HepG2 (cell line): ENCODE measurements at regions not wholly inside any gene's neighbourhood (a gene's known extent, or its start where the extent isn't known, plus 50 kb on each side); places are given as distances from the start of the nearest gene placed in this dataset.

Experiments used
- BHLHE40 ChIP-seq: IDR thresholded peaks from 2 replicates; pipeline ENCODE4 v1.6.1; 2011; ENCODE audit warnings: low read length, improper control_type of control experiment
- DPF2 ChIP-seq: sonication (generic); formaldehyde crosslinking; IDR thresholded peaks from 2 replicates; pipeline ENCODE4 v1.4.0; 2020; ENCODE audit warnings: mild to moderate bottlenecking, low read depth, missing genetic modification reagents, borderline replicate concordance
- ELF3 ChIP-seq: IDR thresholded peaks from 2 replicates; pipeline ENCODE4 v1.6.1; 2016; ENCODE audit warnings: missing genetic modification reagents, missing compliant biosample characterization
- FLYWCH1 ChIP-seq: sonication (generic); formaldehyde crosslinking; IDR thresholded peaks from 2 replicates; pipeline ENCODE4 v1.8.1; 2023; ENCODE audit warnings: mild to moderate bottlenecking, missing genetic modification reagents
- FOXA1 ChIP-seq, 2 experiments: fragments of 450-650 bp in 1 of 2; sonication (generic) in 1 of 2; formaldehyde crosslinking in 1 of 2; IDR thresholded peaks; 2 replicates each; pipeline versions ENCODE4 v1.4.0 to v1.6.1; 2016 to 2020; ENCODE audit warnings: missing genetic modification reagents in 1 of 2
- POLR2A ChIP-seq, 2 experiments: IDR thresholded peaks; 2 replicates each; pipeline ENCODE4 v1.6.1; 2011; ENCODE audit warnings: low read depth in 2 of 2, low read length in 2 of 2, mild to moderate bottlenecking in 1 of 2, moderate library complexity in 1 of 2; ENCODE audit not compliant: insufficient read depth in 1 of 2
- RAD21 ChIP-seq: fragments of 450-650 bp; formaldehyde crosslinking; IDR thresholded peaks from 2 replicates; pipeline ENCODE4 v1.5.0; 2020; ENCODE audit warnings: mild to moderate bottlenecking
- RXRA ChIP-seq: sonication (generic); formaldehyde crosslinking; IDR thresholded peaks from 2 replicates; pipeline ENCODE4 v1.5.1; 2020; ENCODE audit warnings: missing genetic modification reagents
- SIN3A ChIP-seq: IDR thresholded peaks from 2 replicates; pipeline ENCODE4 v1.6.1; 2011; ENCODE audit warnings: low read depth, mild to moderate bottlenecking, control low read depth, low read length, borderline replicate concordance
- TCF7L2 ChIP-seq: IDR thresholded peaks from 2 replicates; pipeline ENCODE4 v1.6.1; 2011; ENCODE audit warnings: mild to moderate bottlenecking, low read depth, low read length, moderate library complexity
- ZBTB7A ChIP-seq: sonication (generic); formaldehyde crosslinking; IDR thresholded peaks from 2 replicates; pipeline ENCODE4 v1.8.0; 2022; ENCODE audit warnings: mild to moderate bottlenecking, missing genetic modification reagents
- ZNF569 ChIP-seq: sonication (generic); formaldehyde crosslinking; IDR thresholded peaks from 2 replicates; pipeline ENCODE4 v1.5.0; 2020; ENCODE audit warnings: mild to moderate bottlenecking, missing genetic modification reagents, moderate library complexity, borderline replicate concordance

- TF ChIP-seq ELF3 (no peak), DPF2 (CRISPR knock-in tag) (no peak), RAD21 (CRISPR knock-in tag) (no peak), TCF7L2 (no peak), ZNF569 (no peak), BHLHE40 (no peak), FLYWCH1 (CRISPR knock-in tag) (no peak), SIN3A (no peak), RXRA (CRISPR knock-in tag) (no peak), ZBTB7A (CRISPR knock-in tag) (no peak), FOXA1 (IDR thresholded peaks at IDR 0.05) (no peak), FOXA1 (CRISPR knock-in tag; IDR thresholded peaks at IDR 0.05) (no peak), POLR2A (IDR thresholded peaks at IDR 0.05; ENCODE audit: insufficient read depth in 1 of 2, low read depth in 2 of 2, low read length in 2 of 2) (no peak)
Measured at GRCh38 chr12:98453492-98453891, 61.9 kb upstream of the TMPO start.
